Activated T-cell treated with anti-CD3 and anti-CD28 coated beads, Interleukin-2, amount 50 U/mL, for 1 hour (primary cell): ENCODE measurements at regions not wholly inside any gene's neighbourhood (a gene's known extent, or its start where the extent isn't known, plus 50 kb on each side); places are given as distances from the start of the nearest gene placed in this dataset.

ENCODE experiments used
- DNase-seq: peaks from one replicate; pipeline ENCODE4 v3.0.0-alpha.2; 2020

- no peak for DNase-seq
These were observed 147.2 kb downstream of the ETS2 start for GRCh38 chr21:38952890-38953289.

GRCh38 chr21:38951095-38951730, 145.5 kb downstream of the ETS2 start:
- DNase-seq = no peak

- DNase-seq = no peak
These were observed 144.8 kb downstream of the ETS2 start for GRCh38 chr21:38950435-38951094.

- DNase-seq = no peak
These were observed 143.3 kb downstream of the ETS2 start for GRCh38 chr21:38949070-38949380.

GRCh38 chr21:38948377-38949069, 142.8 kb downstream of the ETS2 start:
- no peak for DNase-seq

GRCh38 chr21:38945545-38946245, 140.0 kb downstream of the ETS2 start:
- DNase-seq = no peak

- no peak for DNase-seq
These were observed 139.2 kb downstream of the ETS2 start for GRCh38 chr21:38944903-38945302.

- no peak for DNase-seq
These were observed 138.7 kb downstream of the ETS2 start for GRCh38 chr21:38944402-38944801.

GRCh38 chr21:38942748-38943211, 137.1 kb downstream of the ETS2 start:
- DNase-seq = no peak

GRCh38 chr21:38938769-38939168, 133.0 kb downstream of the ETS2 start:
- DNase-seq = no peak

GRCh38 chr21:38938343-38938742, 132.6 kb downstream of the ETS2 start:
- no peak for DNase-seq

- no peak for DNase-seq
These were observed 132.1 kb downstream of the ETS2 start for GRCh38 chr21:38937844-38938243.

- no peak for DNase-seq
These were observed 131.6 kb downstream of the ETS2 start for GRCh38 chr21:38937286-38937790.

GRCh38 chr21:38936240-38936639, 130.5 kb downstream of the ETS2 start:
- DNase-seq = no peak

- DNase-seq = no peak
These were observed 128.0 kb downstream of the ETS2 start for GRCh38 chr21:38933731-38934130.

GRCh38 chr21:38931291-38931690, 125.6 kb downstream of the ETS2 start:
- DNase-seq = no peak

- no peak for DNase-seq
These were observed 125.1 kb downstream of the ETS2 start for GRCh38 chr21:38930853-38931252.

GRCh38 chr21:38930066-38930465, 124.3 kb downstream of the ETS2 start:
- no peak for DNase-seq

GRCh38 chr21:38929652-38930051, 123.9 kb downstream of the ETS2 start:
- DNase-seq = no peak

GRCh38 chr21:38929142-38929541, 123.4 kb downstream of the ETS2 start:
- no peak for DNase-seq

GRCh38 chr21:38927776-38928175, 122.0 kb downstream of the ETS2 start:
- no peak for DNase-seq

- DNase-seq = no peak
These were observed 120.2 kb downstream of the ETS2 start for GRCh38 chr21:38925923-38926322.

- DNase-seq = no peak
These were observed 119.7 kb downstream of the ETS2 start for GRCh38 chr21:38925478-38925877.

GRCh38 chr21:38924954-38925353, 119.2 kb downstream of the ETS2 start:
- no peak for DNase-seq
